SK-N-SH (cell line): ENCODE measurements at regions not wholly inside any gene's neighbourhood (a gene's known extent, or its start where the extent isn't known, plus 50 kb on each side); places are given as distances from the start of the nearest gene placed in this dataset.

Experiments
- CTCF ChIP-seq: fragments of 200-600 bp; sonication (generic); IDR thresholded peaks from 2 replicates; pipeline ENCODE4 v1.6.1; 2017; ENCODE audit warnings: antibody characterized with exemption, mild to moderate bottlenecking, moderate library complexity
- EP300 ChIP-seq, 2 experiments: IDR thresholded peaks; 2 replicates each; pipeline versions ENCODE4 v1.4.0 to v1.6.1; 2012; ENCODE audit warnings: borderline replicate concordance in 1 of 2, low read depth in 1 of 2, low read length in 1 of 2
- FOXJ3 ChIP-seq: sonication (generic); formaldehyde crosslinking; IDR thresholded peaks from 2 replicates; pipeline ENCODE4 v1.5.1; 2020; ENCODE audit warnings: mild to moderate bottlenecking, missing genetic modification reagents
- GABPA ChIP-seq: IDR thresholded peaks from 2 replicates; pipeline ENCODE4 v1.4.0; 2012; ENCODE audit warnings: low read depth, mild to moderate bottlenecking
- POLR2AphosphoS5 ChIP-seq: IDR thresholded peaks from 2 replicates; pipeline ENCODE4 v1.6.1; 2012; ENCODE audit warnings: low read depth, low read length
- SIN3A ChIP-seq: IDR thresholded peaks from 2 replicates; pipeline ENCODE4 v1.6.1; 2012; ENCODE audit warnings: low read depth, mild to moderate bottlenecking, low read length, moderate library complexity, borderline replicate concordance

DNA sequence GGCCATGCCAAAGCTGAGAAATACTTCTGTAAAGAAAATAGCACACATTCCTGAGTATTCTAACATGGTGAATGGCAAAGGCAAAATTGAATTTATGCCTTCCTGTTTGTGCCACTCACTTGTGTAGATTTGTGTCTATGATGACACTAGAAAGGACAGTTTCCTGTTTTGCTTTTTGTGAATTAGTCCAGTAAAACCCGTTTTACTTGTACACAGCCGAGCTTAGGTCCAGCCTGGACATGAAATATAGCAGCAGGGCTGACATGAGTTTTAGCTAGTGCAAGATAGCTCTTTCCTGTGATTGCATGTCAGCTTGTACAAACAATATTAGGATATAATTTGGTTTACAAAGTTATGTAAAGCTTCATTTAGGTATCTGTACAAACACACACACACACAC, 1891.7 kb upstream of the WWC1 start:
- TF ChIP-seq SIN3A, result no peak
- no peak for TF ChIP-seq POLR2AphosphoS5
- no peak for TF ChIP-seq EP300 (IDR thresholded peaks at IDR 0.05; ENCODE audit: borderline replicate concordance in 1 of 2, low read depth in 1 of 2, low read length in 1 of 2)
- TF ChIP-seq CTCF, result no peak
- no peak for TF ChIP-seq GABPA
- TF ChIP-seq FOXJ3, result no peak
